GM12872 (cell line): ENCODE measurements at regions not wholly inside any gene's neighbourhood (a gene's known extent, or its start where the extent isn't known, plus 50 kb on each side); places are given as distances from the start of the nearest gene placed in this dataset.

ENCODE experiments used
- TF ChIP-seq, protein P1 (sequence below): IDR thresholded peaks from 3 replicates; pipeline ENCODE4 v1.5.1; 2011; ENCODE audit warnings: low read depth, mild to moderate bottlenecking, low read length, moderate library complexity; ENCODE audit not compliant: insufficient read depth

DNA sequence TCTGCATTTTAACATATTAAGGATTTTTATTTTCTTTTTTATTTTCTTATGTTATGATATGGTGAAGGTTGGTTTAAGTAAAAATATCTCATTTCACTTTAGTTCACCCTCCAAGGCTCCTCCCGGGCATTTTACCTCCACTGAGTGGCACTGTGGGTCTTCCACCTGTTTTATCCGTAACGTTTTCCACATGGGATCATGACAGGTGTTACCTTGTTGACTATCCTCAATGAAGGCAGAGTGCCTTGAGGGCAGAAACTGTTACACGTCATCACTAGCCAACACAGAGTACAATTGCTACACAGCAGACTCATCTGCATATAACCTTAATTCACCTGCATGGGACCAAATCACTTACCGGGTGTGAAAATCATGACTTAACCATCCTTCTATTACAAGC, 105.8 kb downstream of the GEMIN8 start:
- TF ChIP-seq, protein P1, sequence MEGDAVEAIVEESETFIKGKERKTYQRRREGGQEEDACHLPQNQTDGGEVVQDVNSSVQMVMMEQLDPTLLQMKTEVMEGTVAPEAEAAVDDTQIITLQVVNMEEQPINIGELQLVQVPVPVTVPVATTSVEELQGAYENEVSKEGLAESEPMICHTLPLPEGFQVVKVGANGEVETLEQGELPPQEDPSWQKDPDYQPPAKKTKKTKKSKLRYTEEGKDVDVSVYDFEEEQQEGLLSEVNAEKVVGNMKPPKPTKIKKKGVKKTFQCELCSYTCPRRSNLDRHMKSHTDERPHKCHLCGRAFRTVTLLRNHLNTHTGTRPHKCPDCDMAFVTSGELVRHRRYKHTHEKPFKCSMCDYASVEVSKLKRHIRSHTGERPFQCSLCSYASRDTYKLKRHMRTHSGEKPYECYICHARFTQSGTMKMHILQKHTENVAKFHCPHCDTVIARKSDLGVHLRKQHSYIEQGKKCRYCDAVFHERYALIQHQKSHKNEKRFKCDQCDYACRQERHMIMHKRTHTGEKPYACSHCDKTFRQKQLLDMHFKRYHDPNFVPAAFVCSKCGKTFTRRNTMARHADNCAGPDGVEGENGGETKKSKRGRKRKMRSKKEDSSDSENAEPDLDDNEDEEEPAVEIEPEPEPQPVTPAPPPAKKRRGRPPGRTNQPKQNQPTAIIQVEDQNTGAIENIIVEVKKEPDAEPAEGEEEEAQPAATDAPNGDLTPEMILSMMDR = no peak

DNA sequence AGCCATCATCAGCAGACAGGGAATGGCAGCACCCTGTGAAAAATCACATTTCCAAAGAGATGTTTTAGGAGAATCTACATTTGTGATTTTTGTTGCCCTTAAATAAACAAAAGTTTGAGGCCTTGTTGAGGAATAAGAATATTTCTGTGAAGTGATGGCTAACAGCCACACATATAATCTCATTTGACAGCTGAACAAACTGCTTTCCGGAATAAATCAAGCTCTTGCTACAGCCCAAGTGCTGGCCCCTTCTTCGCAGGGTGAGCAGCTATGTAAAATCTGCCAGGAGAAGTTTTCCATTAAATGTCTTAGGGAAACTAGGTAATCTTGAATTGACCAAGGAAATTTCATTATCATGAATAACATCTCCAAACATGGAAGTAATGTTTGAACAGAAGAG, 106.4 kb upstream of the GPM6B start:
- TF ChIP-seq, protein P1 = no peak

DNA sequence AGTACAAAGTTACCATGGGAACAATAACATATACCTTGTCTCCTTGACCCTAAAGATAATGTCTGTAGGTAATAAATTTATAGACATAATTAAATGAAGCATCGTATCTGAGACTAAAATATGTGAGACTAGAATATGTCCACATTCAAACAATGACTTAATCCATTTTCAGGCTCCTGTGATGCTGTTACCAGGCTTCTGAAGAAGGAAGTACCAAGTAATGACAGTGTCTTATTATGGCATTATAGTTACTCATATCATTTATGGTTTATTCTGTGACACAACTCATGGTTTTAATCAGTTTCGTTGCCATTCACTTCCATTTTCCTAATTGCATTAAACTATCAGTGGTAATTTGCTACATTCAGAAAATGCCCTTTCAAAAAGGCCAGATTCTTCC, 100.6 kb upstream of the GPM6B start:
- TF ChIP-seq, protein P1 = no peak

DNA sequence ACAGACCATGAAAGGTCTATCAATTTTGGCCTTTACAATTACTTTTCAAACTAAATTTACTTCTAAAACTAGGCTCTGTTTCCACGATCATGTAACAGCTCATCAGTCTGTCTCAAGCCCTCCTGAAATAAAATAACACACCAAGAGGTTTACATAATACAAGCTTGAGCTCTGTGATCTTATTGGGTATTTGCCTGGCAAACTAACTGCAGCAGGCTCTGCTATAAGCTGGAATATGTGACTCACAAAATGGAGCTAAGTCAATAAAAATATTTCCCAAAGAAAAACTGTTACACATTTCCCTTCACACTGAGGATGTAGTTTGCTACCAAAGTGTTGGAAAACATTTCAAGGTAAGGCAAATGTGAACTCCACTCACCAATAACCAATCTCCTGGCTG, 94.7 kb upstream of the GPM6B start:
- TF ChIP-seq, protein P1 = no peak

DNA sequence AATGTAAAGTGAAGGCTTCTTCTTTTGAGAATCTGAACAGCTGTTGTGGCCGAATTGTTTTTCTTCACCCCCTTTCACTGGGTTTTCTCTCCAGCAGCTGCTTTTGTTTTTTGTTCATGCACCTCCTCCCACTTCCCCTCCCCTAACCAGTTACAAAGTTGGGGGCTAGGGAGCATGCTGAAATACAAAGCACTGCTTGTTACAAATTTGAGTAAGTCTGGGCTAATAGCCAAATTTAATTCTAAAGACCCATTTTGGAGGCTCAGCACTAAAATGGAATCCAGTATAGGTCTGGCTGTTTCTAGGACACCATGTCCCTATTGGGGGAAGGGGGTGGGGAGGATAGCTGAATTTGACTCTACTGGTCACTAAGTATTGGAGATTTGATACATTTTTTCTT, 89.2 kb upstream of the GPM6B start:
- TF ChIP-seq, protein P1 = no peak

DNA sequence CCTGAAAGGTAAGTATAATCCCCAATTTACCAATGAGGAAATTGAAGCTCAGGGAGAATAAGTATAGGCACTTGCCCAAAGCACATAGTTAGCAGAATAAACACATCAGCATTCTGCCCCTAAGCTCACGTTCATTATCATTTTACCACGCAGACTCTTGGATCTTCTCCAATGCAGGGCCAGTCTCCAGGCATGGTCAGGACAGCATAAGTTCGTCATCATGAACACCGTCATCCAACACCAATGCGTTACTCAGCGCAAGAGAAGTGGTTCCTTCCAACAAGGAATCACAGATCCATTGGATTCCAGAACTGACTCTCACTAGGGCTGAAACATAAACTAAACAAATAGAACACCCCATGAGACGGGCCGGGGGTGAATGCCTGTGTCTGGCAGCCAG, 86.5 kb upstream of the GPM6B start:
- TF ChIP-seq, protein P1 = no peak

DNA sequence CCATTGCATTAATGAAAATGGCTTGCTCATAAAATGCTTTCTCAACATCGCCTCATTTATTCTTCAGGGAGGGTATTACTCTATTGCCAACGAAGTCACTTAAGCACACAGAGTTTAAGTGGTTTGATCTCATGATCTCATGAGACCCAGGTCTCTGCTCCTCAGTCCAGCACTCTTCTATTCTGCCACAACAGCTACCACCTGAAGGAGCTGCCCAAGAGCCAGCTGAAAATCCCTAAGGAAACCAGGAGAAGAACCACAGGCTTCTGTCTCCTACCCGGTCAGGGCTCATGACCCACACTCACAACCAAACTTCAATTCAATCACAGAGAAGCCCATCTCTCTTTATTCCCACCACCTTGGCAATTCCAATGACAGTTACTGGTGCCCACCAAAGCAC, 85.5 kb upstream of the GPM6B start:
- TF ChIP-seq, protein P1 = no peak

DNA sequence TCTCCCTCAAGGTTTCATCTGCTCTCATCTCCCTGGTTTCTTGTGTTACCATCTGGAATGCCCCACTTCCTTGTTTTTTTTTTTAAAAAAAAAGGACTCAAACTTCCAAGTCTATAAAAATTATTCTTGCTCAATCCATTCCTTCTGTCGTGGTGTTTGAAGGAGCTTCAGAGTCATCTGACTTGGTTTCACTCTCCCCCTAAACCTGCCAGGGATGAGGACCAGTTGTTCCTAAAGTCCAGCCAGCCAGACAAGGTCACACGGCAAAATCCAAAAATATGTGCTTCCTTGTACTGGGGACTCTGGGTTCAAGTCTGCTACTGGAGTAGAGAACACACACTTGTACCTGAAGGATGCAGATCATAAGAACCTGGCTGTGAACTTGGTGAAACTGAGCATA, 84.5 kb upstream of the GPM6B start:
- TF ChIP-seq, protein P1 = no peak
